Heart left ventricle (tissue), 13 donors: ENCODE measurements at regions not wholly inside any gene's neighbourhood (a gene's known extent, or its start where the extent isn't known, plus 50 kb on each side); places are given as distances from the start of the nearest gene placed in this dataset.

Source experiments
- POLR2A ChIP-seq, 2 donors: fragments of 450-650 bp; IDR thresholded peaks; one replicate each; pipeline ENCODE4 v1.6.1; 2017; ENCODE audit warnings: antibody characterized with exemption in 2 of 2, mild to moderate bottlenecking in 2 of 2, moderate library complexity in 2 of 2
- TF ChIP-seq, protein P1 (sequence below), 12 donors: fragments of 200-600 bp; sonication (generic) in 4 of 12; IDR thresholded peaks; one replicate each; pipeline versions ENCODE4 v1.5.0 to v1.8.0; 2018 to 2022; ENCODE audit warnings: antibody characterized with exemption in 12 of 12, mild to moderate bottlenecking in 5 of 12
- donor health status: ischemic (EF 13 %, LVEDD 7.1; RV severe dilation, severe dysfunction).
- donor health status: DM: no; HTN: yes; CAD: no.
- donor health status: DM: no; HTN: no; CAD: no.
- donor health status: ischemic (EF 25% LVEDD 6.9; RV normal size, moderate dysfunction).
- donor health status: ischemic (EF 25% LVEDD 5.7; RV mildly dilated, moderate dysfunction).
- donor health status: ischemic (EF 35%, LVEDD 5.7; RV mildly dilated, moderate dysfunction).
- donor health status: nonischemic (EF 11% LVEDD 7.7; RV severe dilation, severe dysfunction).
- donor health status: DM: yes; HTN: yes; CAD: no.
- donor health status: PGD.
- donor health status: ischemic (EF 29% LVEDD 5.4; RV normal size, mild dysfunction).
- donor health status: nonischemic (EF 23%, LVEDD 6.1; RV moderate dilation, normal function).

DNA sequence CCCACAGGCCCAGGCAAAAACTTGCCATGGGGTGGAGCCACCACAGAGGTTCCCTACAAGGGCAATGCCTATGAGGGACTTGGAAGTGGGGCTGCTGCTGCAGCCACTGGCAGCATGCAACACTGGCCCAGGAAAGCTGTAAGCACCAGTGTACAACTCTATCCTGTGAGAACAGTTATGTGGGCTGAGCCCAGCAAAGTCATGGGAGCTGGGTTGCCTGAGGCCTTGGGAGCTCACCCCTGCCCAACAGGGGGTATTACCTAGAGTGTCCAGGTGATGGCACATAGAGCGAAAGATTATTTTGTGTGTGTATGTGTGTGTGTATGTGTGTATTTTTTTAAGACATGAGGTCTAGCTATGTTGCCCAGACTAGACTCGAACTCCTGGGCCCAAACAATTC is 57.0 kb downstream of the TANC2 start:
- TF ChIP-seq POLR2A (IDR thresholded peaks at IDR 0.05) = no peak
- TF ChIP-seq, protein P1, sequence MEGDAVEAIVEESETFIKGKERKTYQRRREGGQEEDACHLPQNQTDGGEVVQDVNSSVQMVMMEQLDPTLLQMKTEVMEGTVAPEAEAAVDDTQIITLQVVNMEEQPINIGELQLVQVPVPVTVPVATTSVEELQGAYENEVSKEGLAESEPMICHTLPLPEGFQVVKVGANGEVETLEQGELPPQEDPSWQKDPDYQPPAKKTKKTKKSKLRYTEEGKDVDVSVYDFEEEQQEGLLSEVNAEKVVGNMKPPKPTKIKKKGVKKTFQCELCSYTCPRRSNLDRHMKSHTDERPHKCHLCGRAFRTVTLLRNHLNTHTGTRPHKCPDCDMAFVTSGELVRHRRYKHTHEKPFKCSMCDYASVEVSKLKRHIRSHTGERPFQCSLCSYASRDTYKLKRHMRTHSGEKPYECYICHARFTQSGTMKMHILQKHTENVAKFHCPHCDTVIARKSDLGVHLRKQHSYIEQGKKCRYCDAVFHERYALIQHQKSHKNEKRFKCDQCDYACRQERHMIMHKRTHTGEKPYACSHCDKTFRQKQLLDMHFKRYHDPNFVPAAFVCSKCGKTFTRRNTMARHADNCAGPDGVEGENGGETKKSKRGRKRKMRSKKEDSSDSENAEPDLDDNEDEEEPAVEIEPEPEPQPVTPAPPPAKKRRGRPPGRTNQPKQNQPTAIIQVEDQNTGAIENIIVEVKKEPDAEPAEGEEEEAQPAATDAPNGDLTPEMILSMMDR (IDR thresholded peaks at IDR 0.05) = no peak
